Sigmoid colon (tissue), 4 donors: ENCODE measurements at regions not wholly inside any gene's neighbourhood (a gene's known extent, or its start where the extent isn't known, plus 50 kb on each side); places are given as distances from the start of the nearest gene placed in this dataset.

Experiments
- CTCF ChIP-seq, 4 experiments: fragments of 450-650 bp in 3 of 4; fragments of 200-600 bp in 1 of 4; IDR thresholded peaks; one replicate each; pipeline ENCODE4 v1.5.1; 2016 to 2019; ENCODE audit warnings: antibody characterized with exemption in 4 of 4, mild to moderate bottlenecking in 3 of 4, moderate library complexity in 2 of 4
- EP300 ChIP-seq, 4 donors: sonication (generic); formaldehyde crosslinking; IDR thresholded peaks; one replicate each; pipeline ENCODE4 v1.6.1; 2017; ENCODE audit warnings: antibody characterized with exemption in 4 of 4
- POLR2AphosphoS5 ChIP-seq, 4 donors: sonication (generic); formaldehyde crosslinking; IDR thresholded peaks; one replicate each; pipeline ENCODE4 v1.6.1; 2017; ENCODE audit warnings: antibody characterized with exemption in 4 of 4

- TF ChIP-seq EP300 (IDR thresholded peaks at IDR 0.05) (no peak), POLR2AphosphoS5 (IDR thresholded peaks at IDR 0.05) (no peak), CTCF (IDR thresholded peaks at IDR 0.05) (no peak)
Observed at GRCh38 chr3:35929158-35929557, 289.8 kb downstream of the ARPP21 start.
